NCI-H187 (cell line): ENCODE measurements at regions not wholly inside any gene's neighbourhood (a gene's known extent, or its start where the extent isn't known, plus 50 kb on each side); places are given as distances from the start of the nearest gene placed in this dataset.

Experiments used
- DNase-seq, 2 experiments: peaks; one replicate each; lab custom pipeline; 2025; lab: John Stamatoyannopoulos, UW

GRCh38 chr14:49527221-49527620 is 59.0 kb downstream of the RPS29 start:
- DNase-seq, result no peak

- DNase-seq, result no peak
Measured at GRCh38 chr14:49526101-49526500, 60.1 kb downstream of the RPS29 start.

- no peak for DNase-seq
Measured at GRCh38 chr14:49516286-49516685, 69.9 kb downstream of the RPS29 start.

GRCh38 chr14:49512571-49512970 is 73.6 kb downstream of the RPS29 start:
- no peak for DNase-seq

- DNase-seq, result no peak
Measured at GRCh38 chr14:49512147-49512551, 74.0 kb downstream of the RPS29 start.

DNA sequence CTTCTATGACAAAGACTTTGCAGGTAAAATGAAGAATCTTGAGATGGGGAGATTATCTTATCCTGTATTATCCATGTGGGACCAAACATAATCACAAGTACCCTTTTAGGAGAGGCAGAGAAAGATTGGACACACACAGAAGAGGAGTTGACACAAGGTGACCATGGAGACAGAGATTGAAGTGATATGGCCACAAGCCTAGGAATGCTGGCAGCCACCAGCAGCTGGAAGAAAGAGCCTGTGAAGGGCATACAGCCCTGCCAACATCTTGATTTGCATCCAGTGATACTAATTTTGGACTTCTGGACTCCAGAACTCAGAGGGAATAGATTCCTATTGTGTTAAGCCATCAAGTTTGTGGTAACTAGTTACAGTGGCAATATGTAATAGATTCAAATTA is 78.1 kb downstream of the RPS29 start:
- DNase-seq, result no peak

DNA sequence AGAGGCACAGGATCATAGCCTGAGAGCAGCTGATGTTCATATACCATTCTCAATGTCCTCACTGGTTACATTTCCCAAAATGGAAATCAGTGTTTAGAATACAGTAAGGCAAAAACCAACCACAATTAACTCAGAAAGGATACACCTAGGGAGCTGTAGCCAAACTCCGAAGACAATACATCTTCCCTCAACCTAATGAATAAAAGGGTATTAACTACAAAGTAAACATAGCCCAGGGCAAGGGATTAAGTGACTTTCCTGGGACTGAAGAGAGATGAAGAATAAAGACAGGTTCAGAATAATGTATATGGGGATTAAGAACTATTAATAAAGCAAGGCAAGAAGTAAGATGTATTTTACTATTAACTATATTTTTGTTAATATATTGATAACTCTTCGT is 79.5 kb downstream of the RPS29 start:
- DNase-seq, result no peak

DNA sequence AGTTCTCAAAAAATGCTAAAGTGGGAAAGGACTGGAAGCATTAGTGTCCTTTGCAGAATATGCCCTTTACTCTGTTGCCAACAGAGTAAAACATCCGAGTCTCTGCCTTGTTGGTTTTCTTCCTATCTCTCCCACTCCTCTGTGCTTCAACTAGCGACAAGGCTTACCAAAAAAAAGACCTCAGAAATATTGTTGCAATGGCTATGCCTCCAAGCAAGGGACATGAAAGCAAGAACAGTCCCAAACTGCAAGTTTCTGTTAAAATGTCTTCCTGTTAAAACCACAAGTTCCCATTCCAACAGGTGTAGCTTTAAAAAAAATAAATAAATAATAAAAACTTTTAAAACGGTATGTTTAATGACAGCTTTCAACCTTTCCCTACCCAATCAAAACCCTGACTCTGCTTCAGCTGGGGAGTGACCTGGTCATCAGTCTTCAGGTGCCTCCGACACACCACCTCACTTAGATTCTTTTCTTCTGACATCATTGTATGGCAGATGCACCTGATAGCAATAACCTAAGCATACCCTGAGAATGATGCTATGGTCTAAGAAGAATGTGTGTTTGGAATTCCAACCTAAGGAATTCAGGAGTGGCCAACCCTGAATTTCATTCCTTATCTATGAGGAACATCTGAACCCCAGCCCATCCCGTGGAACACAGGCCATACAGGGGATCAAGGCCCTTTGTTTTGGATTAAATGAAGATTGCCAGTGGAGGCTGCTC is 81.0 kb downstream of the RPS29 start:
- no peak for DNase-seq

- DNase-seq, result peak in 1 of 2 experiments; percentile 54
Measured at GRCh38 chr14:49497725-49498348, 88.3 kb downstream of the RPS29 start.

DNA sequence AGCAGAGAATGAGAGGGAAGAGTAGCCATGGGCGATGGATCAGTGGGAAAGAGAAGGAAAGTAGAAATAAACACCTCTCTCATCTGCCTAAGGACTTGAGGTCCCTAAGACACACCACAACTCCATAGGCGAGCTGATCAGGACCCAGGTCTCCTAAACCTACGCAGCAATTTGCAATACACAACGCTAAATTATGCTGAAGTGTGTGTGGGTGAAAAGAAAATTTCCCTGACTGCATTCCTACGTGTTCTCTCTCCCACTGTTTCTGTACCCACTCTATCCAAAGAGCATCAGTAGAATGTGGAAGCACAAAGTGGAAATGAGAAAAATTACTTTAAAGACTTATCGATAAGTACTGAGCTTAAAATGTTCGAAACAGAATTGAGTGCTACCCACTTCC is 88.9 kb downstream of the RPS29 start:
- DNase-seq, result no peak

DNA sequence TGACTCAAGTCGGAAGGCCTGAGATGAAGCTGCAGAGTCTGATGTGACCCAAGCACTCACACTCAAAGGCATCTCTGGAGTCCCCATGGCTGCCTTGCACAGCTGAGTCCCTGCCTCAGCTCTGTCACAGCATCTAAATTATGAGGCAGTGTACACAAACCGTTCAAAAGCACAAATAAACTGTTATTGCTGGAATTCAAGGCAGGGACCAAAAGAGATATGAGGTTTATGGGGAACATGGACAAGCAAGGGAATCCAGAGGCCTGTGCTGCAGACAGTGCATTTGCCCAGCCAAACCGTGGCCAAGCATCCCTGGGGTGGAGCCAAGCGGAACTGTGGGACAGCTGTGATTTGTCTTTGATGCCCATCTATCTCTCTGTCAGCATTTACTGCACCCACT is 91.3 kb downstream of the RPS29 start:
- no peak for DNase-seq

DNA sequence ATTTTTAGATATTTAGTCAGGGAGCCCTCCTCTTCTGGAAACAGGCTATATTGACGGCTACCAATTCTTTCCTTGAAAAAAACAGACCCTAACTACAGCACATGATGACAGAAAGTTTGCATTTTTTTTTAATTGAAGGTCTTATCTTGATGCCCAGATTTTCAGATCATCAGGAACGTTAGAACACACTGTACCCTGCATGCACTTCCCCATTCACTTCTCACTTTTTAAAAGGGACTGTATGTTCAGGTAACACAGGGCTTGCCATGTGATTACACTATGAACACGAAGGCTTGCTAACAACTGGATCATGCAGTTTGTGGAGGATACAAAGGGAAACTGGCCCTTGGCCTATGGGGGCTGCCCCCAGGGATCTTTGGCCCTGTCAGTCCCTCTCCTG is 92.6 kb downstream of the RPS29 start:
- no peak for DNase-seq

- DNase-seq, result no peak
Measured at GRCh38 chr14:49492151-49492550, 94.0 kb downstream of the RPS29 start.

DNA sequence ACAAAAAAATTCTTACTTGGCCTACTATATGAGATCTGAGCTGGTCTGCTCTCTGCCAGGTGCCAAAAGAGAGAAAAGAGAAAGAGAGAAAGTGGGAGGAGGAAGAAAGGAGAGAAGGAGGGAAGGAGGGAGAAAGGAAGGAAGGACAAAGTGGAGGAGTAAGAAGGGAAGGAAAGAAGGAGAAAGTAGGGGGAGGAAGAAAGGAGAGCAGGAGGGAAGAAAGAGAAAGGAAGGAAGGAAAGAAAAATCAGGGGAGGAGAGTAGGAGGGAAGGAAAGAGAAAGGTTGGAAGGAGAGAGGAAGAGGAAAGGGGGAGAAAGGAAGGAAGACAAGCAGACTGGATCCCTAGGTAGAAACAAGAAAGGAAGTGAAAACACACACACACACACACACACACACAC is 96.8 kb downstream of the RPS29 start:
- DNase-seq, result no peak

DNA sequence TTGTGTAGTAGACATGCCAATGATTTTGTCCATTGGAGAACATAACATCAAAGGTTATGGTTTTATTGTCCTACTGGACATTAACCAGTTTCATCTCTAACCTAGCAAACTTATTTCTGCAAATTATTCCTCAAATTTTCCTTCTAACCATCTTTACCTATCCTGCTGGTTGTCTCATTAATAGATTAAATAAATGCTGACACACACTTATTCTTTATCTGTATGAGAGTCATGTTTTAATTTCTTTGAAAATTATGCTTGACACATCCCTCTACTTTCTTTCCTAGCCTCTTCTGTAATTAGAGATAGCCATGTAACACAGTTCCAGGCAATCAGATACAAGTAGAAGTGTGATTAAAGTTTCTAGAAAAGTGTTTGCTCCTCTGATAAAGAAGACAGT is 98.9 kb downstream of the RPS29 start:
- no peak for DNase-seq

GRCh38 chr14:49485290-49485689 is 100.9 kb downstream of the RPS29 start:
- DNase-seq, result no peak

- DNase-seq, result no peak
Measured at GRCh38 chr14:49484180-49484579, 102.0 kb downstream of the RPS29 start.

DNA sequence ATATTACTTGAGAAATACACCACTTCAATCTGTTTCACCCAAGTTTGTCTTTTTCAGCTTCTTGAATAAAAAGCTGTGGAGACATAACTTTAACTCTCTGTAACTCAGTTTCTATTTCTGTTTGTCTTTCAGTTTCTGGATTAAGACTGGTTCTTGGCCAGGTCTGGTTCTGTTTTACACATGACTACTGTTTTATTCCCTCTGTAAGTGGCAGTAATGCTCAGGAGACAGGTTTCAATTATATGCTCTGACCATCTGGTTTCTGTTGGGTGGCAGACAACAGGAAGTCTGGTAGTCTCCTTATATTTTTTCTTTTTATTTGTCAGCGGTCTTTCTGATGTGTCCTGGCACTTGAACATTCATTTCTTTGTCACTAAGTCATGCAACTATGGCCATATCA is 102.9 kb downstream of the RPS29 start:
- no peak for DNase-seq

GRCh38 chr14:49480979-49481498 is 105.1 kb downstream of the RPS29 start:
- no peak for DNase-seq

- no peak for DNase-seq
Measured at GRCh38 chr14:49480053-49480760, 106.0 kb downstream of the RPS29 start.

GRCh38 chr14:49479432-49479831 is 106.7 kb downstream of the RPS29 start:
- DNase-seq, result no peak

DNA sequence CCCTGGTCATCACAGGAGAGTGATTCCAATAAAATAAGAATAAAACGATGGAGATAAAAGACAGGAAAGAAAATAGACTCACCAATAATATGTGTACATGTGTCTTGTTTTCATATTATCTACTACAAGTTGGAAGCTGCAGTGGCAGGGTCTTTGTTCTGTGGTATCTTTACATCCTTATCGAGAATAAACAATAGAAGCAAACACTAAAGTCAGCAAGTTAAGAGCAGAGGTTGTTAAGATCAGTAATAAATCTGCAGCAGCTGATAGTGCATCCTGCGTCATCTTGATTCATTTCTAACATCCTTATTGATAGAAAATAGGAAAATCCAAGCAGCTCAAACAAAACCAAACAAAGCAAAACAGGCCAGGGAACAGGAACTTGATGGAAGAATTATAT is 107.4 kb downstream of the RPS29 start:
- DNase-seq, result no peak

- DNase-seq, result no peak
Measured at GRCh38 chr14:49467091-49467490, 119.1 kb downstream of the RPS29 start.
